ENCODE measurements at regions not wholly inside any gene's neighbourhood (a gene's known extent, or its start where the extent isn't known, plus 50 kb on each side); places are given as distances from the start of the nearest gene placed in this dataset.

DNA sequence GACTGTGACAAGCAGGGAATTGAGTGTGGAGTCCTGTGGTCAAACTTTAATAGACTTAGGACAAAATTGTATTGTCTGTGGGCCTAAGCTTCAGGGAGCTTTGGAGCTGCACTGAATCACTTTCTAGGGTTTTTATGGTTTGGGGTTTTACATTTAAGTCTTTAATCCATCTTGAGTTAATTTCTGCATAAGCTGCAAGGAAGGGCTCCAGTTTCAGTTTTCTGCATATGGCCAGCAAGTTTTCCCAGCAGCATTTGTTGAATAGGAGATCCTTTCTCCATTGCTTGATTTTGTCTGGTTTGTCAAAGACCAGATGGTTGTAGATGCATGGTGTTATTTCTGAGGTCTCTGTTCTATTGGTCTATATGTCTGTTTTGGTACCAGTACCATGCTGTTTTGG is 113.4 kb upstream of the NXT1 start:
- TF ChIP-seq POLR2A (IDR thresholded peaks at IDR 0.05) (no peak), POLR2AphosphoS5 (IDR thresholded peaks at IDR 0.05) (no peak)
- TF ChIP-seq, protein P1, sequence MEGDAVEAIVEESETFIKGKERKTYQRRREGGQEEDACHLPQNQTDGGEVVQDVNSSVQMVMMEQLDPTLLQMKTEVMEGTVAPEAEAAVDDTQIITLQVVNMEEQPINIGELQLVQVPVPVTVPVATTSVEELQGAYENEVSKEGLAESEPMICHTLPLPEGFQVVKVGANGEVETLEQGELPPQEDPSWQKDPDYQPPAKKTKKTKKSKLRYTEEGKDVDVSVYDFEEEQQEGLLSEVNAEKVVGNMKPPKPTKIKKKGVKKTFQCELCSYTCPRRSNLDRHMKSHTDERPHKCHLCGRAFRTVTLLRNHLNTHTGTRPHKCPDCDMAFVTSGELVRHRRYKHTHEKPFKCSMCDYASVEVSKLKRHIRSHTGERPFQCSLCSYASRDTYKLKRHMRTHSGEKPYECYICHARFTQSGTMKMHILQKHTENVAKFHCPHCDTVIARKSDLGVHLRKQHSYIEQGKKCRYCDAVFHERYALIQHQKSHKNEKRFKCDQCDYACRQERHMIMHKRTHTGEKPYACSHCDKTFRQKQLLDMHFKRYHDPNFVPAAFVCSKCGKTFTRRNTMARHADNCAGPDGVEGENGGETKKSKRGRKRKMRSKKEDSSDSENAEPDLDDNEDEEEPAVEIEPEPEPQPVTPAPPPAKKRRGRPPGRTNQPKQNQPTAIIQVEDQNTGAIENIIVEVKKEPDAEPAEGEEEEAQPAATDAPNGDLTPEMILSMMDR (IDR thresholded peaks at IDR 0.05), result no peak
